Coronary artery (tissue), 2 donors: ENCODE measurements at regions not wholly inside any gene's neighbourhood (a gene's known extent, or its start where the extent isn't known, plus 50 kb on each side); places are given as distances from the start of the nearest gene placed in this dataset.

Experiments
- DNase-seq: peaks from one replicate; pipeline ENCODE4 v3.0.0-alpha.2; 2017; ENCODE audit warnings: low spot score
- H3K27ac ChIP-seq, 2 donors: fragments of 200-600 bp; sonication (generic); one replicate each; pipeline ENCODE4 v1.5.1; 2016 to 2019
- H3K4me3 ChIP-seq: fragments of 200-600 bp; sonication (generic); 2 replicates; pipeline ENCODE4 v1.5.1; 2016; ENCODE audit warnings: mild to moderate bottlenecking, moderate library complexity
- TF ChIP-seq, protein P1 (sequence below): fragments of 200-600 bp; sonication (generic); IDR thresholded peaks from one replicate; pipeline ENCODE4 v1.5.1; 2019; ENCODE audit warnings: antibody characterized with exemption

- DNase-seq, result peak; percentile 82
- TF ChIP-seq, protein P1, sequence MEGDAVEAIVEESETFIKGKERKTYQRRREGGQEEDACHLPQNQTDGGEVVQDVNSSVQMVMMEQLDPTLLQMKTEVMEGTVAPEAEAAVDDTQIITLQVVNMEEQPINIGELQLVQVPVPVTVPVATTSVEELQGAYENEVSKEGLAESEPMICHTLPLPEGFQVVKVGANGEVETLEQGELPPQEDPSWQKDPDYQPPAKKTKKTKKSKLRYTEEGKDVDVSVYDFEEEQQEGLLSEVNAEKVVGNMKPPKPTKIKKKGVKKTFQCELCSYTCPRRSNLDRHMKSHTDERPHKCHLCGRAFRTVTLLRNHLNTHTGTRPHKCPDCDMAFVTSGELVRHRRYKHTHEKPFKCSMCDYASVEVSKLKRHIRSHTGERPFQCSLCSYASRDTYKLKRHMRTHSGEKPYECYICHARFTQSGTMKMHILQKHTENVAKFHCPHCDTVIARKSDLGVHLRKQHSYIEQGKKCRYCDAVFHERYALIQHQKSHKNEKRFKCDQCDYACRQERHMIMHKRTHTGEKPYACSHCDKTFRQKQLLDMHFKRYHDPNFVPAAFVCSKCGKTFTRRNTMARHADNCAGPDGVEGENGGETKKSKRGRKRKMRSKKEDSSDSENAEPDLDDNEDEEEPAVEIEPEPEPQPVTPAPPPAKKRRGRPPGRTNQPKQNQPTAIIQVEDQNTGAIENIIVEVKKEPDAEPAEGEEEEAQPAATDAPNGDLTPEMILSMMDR, result no peak
- H3K4me3 ChIP-seq, result peak overlapping the region; percentile 65
These were observed 92.0 kb upstream of the INSIG1 start for GRCh38 chr7:155205368-155206317.

DNA sequence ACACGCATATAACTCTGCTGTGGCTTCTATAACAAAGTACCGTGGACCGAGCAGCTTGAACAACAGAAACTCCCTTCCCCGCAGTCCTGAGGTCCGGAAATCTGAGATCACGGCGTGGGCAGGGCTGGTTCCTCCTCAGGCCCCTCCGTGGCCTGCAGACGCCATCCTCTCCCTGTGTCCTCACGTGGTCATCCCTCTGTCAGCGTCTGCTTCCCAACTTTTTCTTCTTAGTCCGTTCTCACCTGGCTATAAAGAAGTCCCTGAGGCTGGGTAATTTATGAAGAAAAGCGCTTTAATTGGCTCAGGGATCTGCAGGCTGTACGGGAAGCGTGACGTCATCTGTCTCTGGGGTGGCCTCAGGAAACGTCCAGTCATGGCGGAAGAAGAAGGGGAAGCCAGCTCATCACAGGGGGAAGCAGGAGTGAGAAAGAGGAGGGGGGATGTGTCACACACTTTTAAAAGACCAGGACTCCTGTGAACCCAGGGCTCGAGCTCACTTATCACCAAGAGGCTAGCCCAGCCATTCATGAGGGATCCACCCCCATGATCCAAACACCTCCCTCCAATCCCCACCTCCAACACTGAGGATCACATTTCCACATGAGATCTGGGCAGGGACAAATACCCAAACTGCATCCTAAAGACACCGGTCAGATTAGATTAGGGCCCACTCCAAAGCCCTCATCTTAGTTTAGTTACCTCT, 91.2 kb upstream of the INSIG1 start:
- Histone ChIP-seq H3K4me3 (peak overlapping the region; percentile 65), H3K27ac (peak overlapping the region in 1 of 2 donors; percentile 89)
- DNase-seq, result no peak
- TF ChIP-seq, protein P1, result no peak

More at GRCh38 chr7:155205368-155206317, 92.0 kb upstream of the INSIG1 start:
- peak overlapping the region in 1 of 2 donors; percentile 89 for H3K27ac ChIP-seq

DNA sequence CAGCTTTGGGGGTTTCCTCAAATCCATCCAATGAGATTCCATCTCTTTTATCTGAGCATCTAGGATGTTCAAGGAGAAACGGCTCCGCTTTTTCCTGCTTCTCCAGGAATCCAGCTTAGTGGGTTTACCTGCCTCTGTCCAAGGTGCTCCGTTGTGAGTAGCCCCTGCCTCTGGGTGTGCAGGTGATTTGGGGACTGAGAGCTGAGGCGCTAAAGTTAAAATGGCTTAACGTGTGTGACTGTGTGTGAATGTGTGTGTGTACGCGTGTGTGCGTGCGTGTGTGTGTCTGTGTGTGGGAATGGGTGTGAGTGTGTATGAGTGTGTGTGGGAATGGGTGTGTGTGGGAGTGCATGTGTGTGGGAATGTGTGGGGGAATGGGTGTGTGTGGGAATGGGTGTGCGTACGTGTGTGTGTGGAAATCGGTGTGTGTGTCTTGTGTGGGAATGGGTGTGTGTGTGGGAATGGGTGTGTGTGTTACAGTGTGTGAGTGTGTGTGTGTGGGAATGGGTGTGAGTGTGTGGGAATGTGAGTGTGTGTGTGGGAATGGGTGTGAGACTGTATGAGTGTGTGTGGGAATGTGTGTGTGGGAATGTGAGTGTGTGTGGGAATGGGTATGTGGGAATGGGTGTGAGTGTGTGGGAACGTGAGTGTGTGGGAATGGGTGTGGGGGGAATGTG, 90.2 kb upstream of the INSIG1 start:
- H3K27ac ChIP-seq, result peak overlapping the region in 1 of 2 donors; percentile 89
- TF ChIP-seq, protein P1, result no peak
- H3K4me3 ChIP-seq, result no peak overlapping the region
- DNase-seq, result no peak

- peak overlapping the region in 1 of 2 donors; percentile 64 for H3K27ac ChIP-seq
- no peak for DNase-seq
- TF ChIP-seq, protein P1, result no peak
These were observed 88.8 kb upstream of the INSIG1 start for GRCh38 chr7:155208681-155209477.

DNA sequence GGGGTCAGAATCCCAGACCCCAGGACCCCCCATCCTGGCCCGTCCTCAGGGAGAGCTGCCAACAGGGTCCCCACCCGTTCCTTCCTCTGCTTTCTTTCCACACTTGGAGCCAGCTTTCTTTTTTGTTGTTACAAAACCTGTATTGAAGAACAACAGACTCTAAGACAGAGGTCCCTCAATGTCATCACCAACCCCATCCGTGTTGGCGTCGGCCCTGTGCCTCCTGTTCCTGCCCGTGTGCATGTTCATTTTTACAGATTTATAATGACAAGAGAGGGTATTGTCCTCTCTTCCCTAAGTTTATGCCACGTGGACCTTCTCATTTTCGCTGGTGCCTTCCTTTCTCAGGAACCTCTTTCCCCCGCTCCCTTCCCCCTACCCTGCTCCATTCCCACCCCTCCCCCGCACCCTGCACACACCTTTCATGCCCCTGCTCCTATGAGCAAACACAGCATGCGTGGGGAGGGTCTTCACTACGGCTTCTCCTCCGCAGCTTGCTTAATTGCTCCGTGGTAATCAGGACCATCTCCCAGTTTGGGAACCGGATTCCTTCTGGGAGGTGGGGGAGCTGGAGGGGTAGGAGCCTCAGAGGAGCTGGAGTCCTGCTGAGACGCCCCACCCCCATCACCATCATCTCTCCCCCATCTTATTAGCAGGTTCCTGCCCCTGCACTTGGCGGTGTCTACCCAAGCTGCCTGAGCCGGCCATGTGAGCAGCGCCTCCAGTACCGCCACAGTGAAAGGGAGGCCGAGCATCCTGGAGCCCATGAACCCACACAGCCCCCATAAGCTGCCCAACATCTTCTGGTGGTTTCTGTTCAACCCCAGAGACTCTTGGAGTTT, 88.0 kb upstream of the INSIG1 start:
- Histone ChIP-seq H3K27ac (peak overlapping the region in 1 of 2 donors; percentile 64), H3K4me3 (no peak overlapping the region)
- DNase-seq, result no peak
- TF ChIP-seq, protein P1, result no peak

More at GRCh38 chr7:155208681-155209477, 88.8 kb upstream of the INSIG1 start:
- H3K4me3 ChIP-seq, result no peak overlapping the region
